Right lobe of liver (tissue), 4 donors: ENCODE measurements at regions not wholly inside any gene's neighbourhood (a gene's known extent, or its start where the extent isn't known, plus 50 kb on each side); places are given as distances from the start of the nearest gene placed in this dataset.

Source experiments
- POLR2A ChIP-seq: fragments of 450-650 bp; IDR thresholded peaks from one replicate; pipeline ENCODE4 v1.6.1; 2017; ENCODE audit warnings: antibody characterized with exemption, mild to moderate bottlenecking
- TF ChIP-seq, protein P1 (sequence below), 4 donors: fragments of 200-600 bp in 3 of 4; fragments of 450-650 bp in 1 of 4; IDR thresholded peaks; one replicate each; pipeline versions ENCODE4 v1.5.1 to v1.8.0; 2016 to 2022; ENCODE audit warnings: antibody characterized with exemption in 4 of 4, mild to moderate bottlenecking in 2 of 4
- donor health status: DM: no; HTN: no; CAD: no.
- donor health status: DM: no; HTN: no; CAD: no.
- donor health status: DM: no; HTN: yes; CAD: no.

DNA sequence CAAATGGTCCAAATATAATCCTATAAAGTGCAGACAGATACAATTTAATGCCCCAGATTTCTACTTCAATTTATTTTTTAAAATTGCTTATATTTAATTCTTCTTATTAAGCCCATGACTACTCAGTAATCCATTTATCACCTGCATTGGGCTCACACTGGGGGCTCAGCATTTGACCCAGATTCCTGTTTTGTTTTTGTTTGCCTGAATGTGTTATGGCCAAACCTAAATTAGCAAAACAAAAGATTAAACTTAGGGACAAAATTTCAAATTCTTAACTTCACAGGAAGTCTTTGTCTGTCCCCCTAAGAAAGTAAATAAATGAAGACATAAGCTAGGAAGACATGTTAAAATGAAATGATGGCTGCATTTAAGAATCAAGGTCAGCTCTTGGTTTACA lies 322.3 kb downstream of the RMST start:
- TF ChIP-seq, protein P1, sequence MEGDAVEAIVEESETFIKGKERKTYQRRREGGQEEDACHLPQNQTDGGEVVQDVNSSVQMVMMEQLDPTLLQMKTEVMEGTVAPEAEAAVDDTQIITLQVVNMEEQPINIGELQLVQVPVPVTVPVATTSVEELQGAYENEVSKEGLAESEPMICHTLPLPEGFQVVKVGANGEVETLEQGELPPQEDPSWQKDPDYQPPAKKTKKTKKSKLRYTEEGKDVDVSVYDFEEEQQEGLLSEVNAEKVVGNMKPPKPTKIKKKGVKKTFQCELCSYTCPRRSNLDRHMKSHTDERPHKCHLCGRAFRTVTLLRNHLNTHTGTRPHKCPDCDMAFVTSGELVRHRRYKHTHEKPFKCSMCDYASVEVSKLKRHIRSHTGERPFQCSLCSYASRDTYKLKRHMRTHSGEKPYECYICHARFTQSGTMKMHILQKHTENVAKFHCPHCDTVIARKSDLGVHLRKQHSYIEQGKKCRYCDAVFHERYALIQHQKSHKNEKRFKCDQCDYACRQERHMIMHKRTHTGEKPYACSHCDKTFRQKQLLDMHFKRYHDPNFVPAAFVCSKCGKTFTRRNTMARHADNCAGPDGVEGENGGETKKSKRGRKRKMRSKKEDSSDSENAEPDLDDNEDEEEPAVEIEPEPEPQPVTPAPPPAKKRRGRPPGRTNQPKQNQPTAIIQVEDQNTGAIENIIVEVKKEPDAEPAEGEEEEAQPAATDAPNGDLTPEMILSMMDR (IDR thresholded peaks at IDR 0.05) = no peak
- no peak for TF ChIP-seq POLR2A
